Left lobe of liver (tissue), 2 donors: ENCODE measurements at regions not wholly inside any gene's neighbourhood (a gene's known extent, or its start where the extent isn't known, plus 50 kb on each side); places are given as distances from the start of the nearest gene placed in this dataset.

Experiments used
- ATAC-seq: fragments of 200-7000 bp; cut with Tn5 transposase; one replicate; pipeline ENCODE4 v1.9.1; 2020; ENCODE audit warnings: mild to moderate bottlenecking, moderate library complexity
- DNase-seq: peaks from one replicate; pipeline ENCODE4 v3.0.0-alpha.2; 2020; ENCODE audit warnings: low spot score
- donor health status: DM: no; HTN: no; CAD: no; lungs with moderate emphysema.
- donor health status: DM: no; HTN: yes; CAD: no.

- no peak for ATAC-seq
These were observed 156.2 kb upstream of the CAMK1G start for GRCh38 chr1:209427277-209427676.

GRCh38 chr1:209427811-209428210, 155.7 kb upstream of the CAMK1G start:
- ATAC-seq (no peak), DNase-seq (no peak)

More at GRCh38 chr1:209427277-209427676, 156.2 kb upstream of the CAMK1G start:
- DNase-seq: no peak

GRCh38 chr1:209428241-209428921, 155.1 kb upstream of the CAMK1G start:
- DNase-seq: no peak
- no peak for ATAC-seq

GRCh38 chr1:209429611-209430010, 153.9 kb upstream of the CAMK1G start:
- DNase-seq (no peak), ATAC-seq (no peak)

- DNase-seq (no peak), ATAC-seq (no peak)
These were observed 153.4 kb upstream of the CAMK1G start for GRCh38 chr1:209430107-209430506.

- DNase-seq (no peak), ATAC-seq (no peak)
These were observed 152.7 kb upstream of the CAMK1G start for GRCh38 chr1:209430821-209431259.

GRCh38 chr1:209431402-209431801, 152.1 kb upstream of the CAMK1G start:
- DNase-seq (no peak), ATAC-seq (no peak)

GRCh38 chr1:209431813-209432442, 151.6 kb upstream of the CAMK1G start:
- ATAC-seq: no peak

GRCh38 chr1:209432443-209432825, 151.1 kb upstream of the CAMK1G start:
- no peak for DNase-seq
- ATAC-seq: no peak

More at GRCh38 chr1:209431813-209432442, 151.6 kb upstream of the CAMK1G start:
- no peak for DNase-seq

- DNase-seq (no peak), ATAC-seq (no peak)
These were observed 149.9 kb upstream of the CAMK1G start for GRCh38 chr1:209433649-209434031.

- ATAC-seq (no peak), DNase-seq (no peak)
These were observed 149.4 kb upstream of the CAMK1G start for GRCh38 chr1:209434066-209434465.

- no peak for ATAC-seq
These were observed 148.8 kb upstream of the CAMK1G start for GRCh38 chr1:209434631-209435217.

GRCh38 chr1:209435654-209436566, 147.6 kb upstream of the CAMK1G start:
- peak; percentile 60 for DNase-seq
- ATAC-seq: peak; percentile 97

More at GRCh38 chr1:209434631-209435217, 148.8 kb upstream of the CAMK1G start:
- no peak for DNase-seq

GRCh38 chr1:209439828-209440227, 143.7 kb upstream of the CAMK1G start:
- DNase-seq: no peak
- no peak for ATAC-seq

GRCh38 chr1:209443361-209443931, 140.1 kb upstream of the CAMK1G start:
- no peak for DNase-seq
- ATAC-seq: no peak

- DNase-seq (no peak), ATAC-seq (no peak)
These were observed 139.4 kb upstream of the CAMK1G start for GRCh38 chr1:209443975-209444651.

GRCh38 chr1:209444961-209445360, 138.6 kb upstream of the CAMK1G start:
- DNase-seq (no peak), ATAC-seq (no peak)

- ATAC-seq (no peak), DNase-seq (no peak)
These were observed 137.9 kb upstream of the CAMK1G start for GRCh38 chr1:209445576-209445975.

- DNase-seq: no peak
- ATAC-seq: no peak
These were observed 137.2 kb upstream of the CAMK1G start for GRCh38 chr1:209446356-209446755.

- DNase-seq: no peak
- ATAC-seq: no peak
These were observed 129.0 kb upstream of the CAMK1G start for GRCh38 chr1:209454340-209454994.
